ENCODE measurements at regions not wholly inside any gene's neighbourhood (a gene's known extent, or its start where the extent isn't known, plus 50 kb on each side); places are given as distances from the start of the nearest gene placed in this dataset.

DNA sequence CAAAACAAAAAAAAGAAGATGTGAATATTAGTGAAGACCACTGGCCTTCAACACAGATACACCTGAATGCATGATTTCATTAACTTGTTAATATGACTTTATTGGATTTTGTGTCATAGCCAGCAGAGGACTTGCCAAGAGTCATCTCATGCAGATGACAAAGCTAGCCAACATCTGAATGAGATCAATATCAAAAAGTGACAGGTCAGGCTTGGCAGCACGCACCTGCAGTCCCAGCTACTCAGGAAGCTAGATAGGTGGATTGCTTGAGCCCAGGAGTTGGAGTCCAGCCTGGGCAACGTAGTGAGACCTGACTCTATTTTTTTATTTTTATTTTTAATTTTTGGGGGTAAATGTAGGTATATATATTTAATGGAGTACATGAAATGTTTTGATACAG is 54.5 kb upstream of the TGIF1 start:
- TF ChIP-seq CTCF (IDR thresholded peaks at IDR 0.05; ENCODE audit: low read depth, low read length), result no peak
- no peak for DNase-seq (ENCODE audit: extremely low read depth, low read depth)

- no peak for DNase-seq (ENCODE audit: extremely low read depth, low read depth)
- no peak for TF ChIP-seq CTCF (IDR thresholded peaks at IDR 0.05; ENCODE audit: low read depth, low read length)
These were observed 52.8 kb upstream of the TGIF1 start for GRCh38 chr18:3397031-3397750.

DNA sequence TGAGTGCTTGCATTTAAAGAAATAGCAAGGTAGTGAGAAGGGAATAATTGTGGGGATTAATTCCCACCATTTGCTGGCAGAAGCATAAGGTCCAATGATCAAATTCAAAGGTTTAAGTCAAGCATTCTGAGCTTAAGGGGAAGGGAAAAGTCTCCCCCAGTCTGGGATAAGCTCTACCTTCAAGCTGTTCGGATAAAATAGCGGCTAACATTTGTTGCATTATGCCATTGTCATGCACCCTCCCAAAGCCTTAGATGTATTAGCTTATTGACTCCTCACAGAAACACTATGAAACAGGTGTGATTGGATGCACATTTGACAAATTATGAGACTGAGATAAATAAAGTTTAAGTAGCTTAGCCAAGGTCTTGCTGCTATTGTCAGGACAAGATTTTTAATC is 52.2 kb upstream of the TGIF1 start:
- no peak for TF ChIP-seq CTCF (IDR thresholded peaks at IDR 0.05; ENCODE audit: low read depth, low read length)
- no peak for DNase-seq (ENCODE audit: extremely low read depth, low read depth)

Data from AG09319 (cell line).